Natural killer cell (primary cell): ENCODE measurements at regions not wholly inside any gene's neighbourhood (a gene's known extent, or its start where the extent isn't known, plus 50 kb on each side); places are given as distances from the start of the nearest gene placed in this dataset.

Experiments
- ATAC-seq, 3 donors: fragments of 150-1000 bp in 2 of 3; fragments of 200-7000 bp in 1 of 3; cut with Tn5 transposase; 1 replicate in 1 of 3; 2 replicates in 2 of 3; pipeline ENCODE4 v1.10.0; 2021; ENCODE audit warnings: mild to moderate bottlenecking in 2 of 3, moderate library complexity in 2 of 3
- DNase-seq, 2 donors: peaks; one replicate each; pipeline versions ENCODE4 v3.0.0 to v3.0.0-alpha.2; 2013 to 2021; ENCODE audit warnings: mixed read lengths in 1 of 2
- H3K27ac ChIP-seq: one replicate; pipeline ENCODE4 v1.5.1; 2013; ENCODE audit warnings: mild to moderate bottlenecking, low read length
- H3K27me3 ChIP-seq: one replicate; pipeline ENCODE4 v1.6.1; 2013; ENCODE audit warnings: low read length; ENCODE audit not compliant: control insufficient read depth, insufficient read depth
- H3K36me3 ChIP-seq: one replicate; pipeline ENCODE4 v1.6.1; 2013; ENCODE audit warnings: low read length; ENCODE audit not compliant: control insufficient read depth, insufficient read depth
- H3K4me1 ChIP-seq: one replicate; pipeline ENCODE4 v1.6.1; 2013; ENCODE audit warnings: low read length; ENCODE audit not compliant: control insufficient read depth, insufficient read depth
- H3K4me3 ChIP-seq: one replicate; pipeline ENCODE4 v1.5.1; 2013; ENCODE audit warnings: low read length
- H3K9me3 ChIP-seq: one replicate; pipeline ENCODE4 v1.6.1; 2013; ENCODE audit warnings: low read length; ENCODE audit not compliant: control insufficient read depth, insufficient read depth
- H3K27ac Mint-ChIP-seq, 2 donors: one replicate each; pipeline ENCODE4 v1.8.0; 2022; ENCODE audit warnings: mild to moderate bottlenecking in 2 of 2, mixed read lengths in 2 of 2, moderate library complexity in 1 of 2
- H3K27me3 Mint-ChIP-seq, 2 donors: one replicate each; pipeline ENCODE4 v1.8.0; 2022; ENCODE audit warnings: low read depth in 2 of 2, mixed read lengths in 2 of 2
- H3K36me3 Mint-ChIP-seq: one replicate; pipeline ENCODE4 v1.8.0; 2022; ENCODE audit warnings: mixed read lengths
- H3K4me1 Mint-ChIP-seq, 2 donors: one replicate each; pipeline ENCODE4 v1.8.0; 2022; ENCODE audit warnings: mixed read lengths in 2 of 2
- H3K4me3 Mint-ChIP-seq: one replicate; pipeline ENCODE4 v1.8.0; 2022; ENCODE audit warnings: mild to moderate bottlenecking, moderate library complexity, mixed read lengths
- H3K9me3 Mint-ChIP-seq, 2 donors: one replicate each; pipeline ENCODE4 v1.8.0; 2022; ENCODE audit warnings: mixed read lengths in 2 of 2
- WGBS: methylation state at CpG from one replicate; pipeline ENCODE4 v1.1.7; 2013; ENCODE audit warnings: missing lambda C conversion rate; ENCODE audit not compliant: insufficient coverage; 5-methylcytosine and 5-hydroxymethylcytosine counted together
- intact Hi-C: fragments of 100-400 bp; cut with micrococcal nuclease; formaldehyde crosslinking; loops from one replicate; pipeline ENCODE4 v1.14.2; 2022
- TF ChIP-seq, protein P1 (sequence below): fragments of 200-600 bp; IDR thresholded peaks from one replicate; pipeline ENCODE4 v1.8.0; 2022; ENCODE audit warnings: antibody characterized with exemption

DNA sequence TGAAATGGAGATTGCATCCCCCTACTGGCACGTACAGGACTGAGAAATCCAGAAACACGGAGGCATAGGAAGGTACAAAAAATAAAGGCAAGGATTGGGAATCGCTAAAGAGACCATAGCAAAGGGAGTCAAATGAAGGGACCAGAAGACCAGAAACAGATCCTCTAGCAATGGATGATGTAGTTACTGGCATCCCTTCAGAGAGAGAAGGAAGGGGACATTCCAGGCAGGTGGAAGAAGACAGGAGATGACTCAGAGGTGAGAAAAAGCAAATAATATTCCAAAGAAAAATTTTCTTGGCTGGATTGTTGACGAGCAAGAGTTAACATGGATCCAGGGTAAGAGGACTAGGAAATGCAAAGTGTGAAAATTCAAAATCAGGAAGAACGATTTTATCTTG is 78.4 kb upstream of the FZD7 start:
- no peaks in the 10 kb centered on the region for H3K27me3 ChIP-seq
- Mint-ChIP-seq H3K36me3 (no peaks in the 10 kb centered on the region), H3K27me3 (peaks cover 11 to 17% of the 10 kb centered on the region in 2 donors), H3K4me3 (no peak overlapping the region), H3K4me1 (no peaks in the 10 kb centered on the region), H3K9me3 (no peaks in the 10 kb centered on the region), H3K27ac (no peak overlapping the region)
- 79% methylated on average over 5 of the region's 5 CpGs for WGBS
- TF ChIP-seq, protein P1, sequence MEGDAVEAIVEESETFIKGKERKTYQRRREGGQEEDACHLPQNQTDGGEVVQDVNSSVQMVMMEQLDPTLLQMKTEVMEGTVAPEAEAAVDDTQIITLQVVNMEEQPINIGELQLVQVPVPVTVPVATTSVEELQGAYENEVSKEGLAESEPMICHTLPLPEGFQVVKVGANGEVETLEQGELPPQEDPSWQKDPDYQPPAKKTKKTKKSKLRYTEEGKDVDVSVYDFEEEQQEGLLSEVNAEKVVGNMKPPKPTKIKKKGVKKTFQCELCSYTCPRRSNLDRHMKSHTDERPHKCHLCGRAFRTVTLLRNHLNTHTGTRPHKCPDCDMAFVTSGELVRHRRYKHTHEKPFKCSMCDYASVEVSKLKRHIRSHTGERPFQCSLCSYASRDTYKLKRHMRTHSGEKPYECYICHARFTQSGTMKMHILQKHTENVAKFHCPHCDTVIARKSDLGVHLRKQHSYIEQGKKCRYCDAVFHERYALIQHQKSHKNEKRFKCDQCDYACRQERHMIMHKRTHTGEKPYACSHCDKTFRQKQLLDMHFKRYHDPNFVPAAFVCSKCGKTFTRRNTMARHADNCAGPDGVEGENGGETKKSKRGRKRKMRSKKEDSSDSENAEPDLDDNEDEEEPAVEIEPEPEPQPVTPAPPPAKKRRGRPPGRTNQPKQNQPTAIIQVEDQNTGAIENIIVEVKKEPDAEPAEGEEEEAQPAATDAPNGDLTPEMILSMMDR: no peak
- H3K27ac ChIP-seq: no peak overlapping the region
- DNase-seq (no peak), ATAC-seq (no peak)
- H3K9me3 ChIP-seq: no peaks in the 10 kb centered on the region
- H3K4me3 ChIP-seq: no peak overlapping the region
- H3K36me3 ChIP-seq: no peaks in the 10 kb centered on the region
- intact Hi-C loops: no loop called here
- H3K4me1 ChIP-seq: no peaks in the 10 kb centered on the region

DNA sequence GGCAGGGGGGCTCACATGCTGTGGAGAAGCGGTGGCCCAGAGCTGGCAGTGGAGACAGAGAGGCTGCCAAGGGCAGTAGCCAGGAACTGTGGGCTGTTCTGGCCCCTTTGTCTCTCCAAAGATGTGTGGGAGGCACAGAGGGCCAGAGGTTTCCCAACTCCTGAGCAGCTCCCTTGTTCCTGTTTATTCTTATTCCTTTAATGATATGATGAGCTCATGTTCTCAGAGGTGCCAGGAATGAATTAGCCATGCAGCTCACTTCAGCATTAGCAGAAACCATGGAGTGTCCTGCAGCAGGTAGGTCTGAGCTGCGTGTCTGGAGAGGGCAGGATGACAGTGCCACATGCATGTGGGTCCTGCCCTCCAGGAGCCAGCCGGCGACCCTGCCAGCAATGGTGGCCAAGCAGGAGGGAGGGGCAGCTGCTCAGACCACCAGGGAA is 77.9 kb upstream of the FZD7 start:
- H3K27ac ChIP-seq: no peak overlapping the region
- intact Hi-C loops: no loop called here
- H3K27me3 Mint-ChIP-seq: peaks cover 11 to 18% of the 10 kb centered on the region in 2 donors
- H3K9me3 ChIP-seq: no peaks in the 10 kb centered on the region
- H3K27ac Mint-ChIP-seq: no peak overlapping the region
- no peaks in the 10 kb centered on the region for H3K36me3 Mint-ChIP-seq
- DNase-seq: no peak
- H3K4me1 Mint-ChIP-seq: no peaks in the 10 kb centered on the region
- TF ChIP-seq, protein P1: no peak
- H3K4me3 ChIP-seq: no peak overlapping the region
- no peak overlapping the region for H3K4me3 Mint-ChIP-seq
- no peak for ATAC-seq
- H3K27me3 ChIP-seq: no peaks in the 10 kb centered on the region
- H3K36me3 ChIP-seq: no peaks in the 10 kb centered on the region
- no peaks in the 10 kb centered on the region for H3K9me3 Mint-ChIP-seq
- WGBS: 83% methylated on average over 4 of the region's 4 CpGs
- no peaks in the 10 kb centered on the region for H3K4me1 ChIP-seq

DNA sequence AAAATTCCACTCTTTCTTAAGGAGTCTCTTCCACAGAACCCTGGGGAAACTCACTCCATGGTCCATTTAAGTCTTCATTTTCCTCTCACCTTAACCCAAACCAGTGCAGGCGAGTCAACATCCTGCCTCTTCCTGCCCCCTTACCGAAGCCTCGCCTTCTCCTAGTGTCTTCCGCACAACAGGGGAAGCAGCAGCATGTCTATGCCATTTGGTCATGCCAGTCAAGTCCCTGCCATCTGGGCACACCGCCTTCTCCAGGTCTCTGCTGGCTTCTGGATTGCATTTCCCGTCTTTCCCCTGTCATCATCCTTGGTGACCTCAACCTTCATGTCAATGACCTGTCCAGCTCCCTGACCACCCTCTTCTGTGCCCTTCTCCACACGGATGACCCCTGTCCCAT is 77.3 kb upstream of the FZD7 start:
- no peaks in the 10 kb centered on the region for H3K36me3 ChIP-seq
- H3K27me3 ChIP-seq: no peaks in the 10 kb centered on the region
- Mint-ChIP-seq H3K36me3 (no peaks in the 10 kb centered on the region), H3K27me3 (peaks cover 11 to 19% of the 10 kb centered on the region in 2 donors), H3K4me1 (no peaks in the 10 kb centered on the region), H3K27ac (no peak overlapping the region), H3K9me3 (no peaks in the 10 kb centered on the region), H3K4me3 (no peak overlapping the region)
- no peaks in the 10 kb centered on the region for H3K4me1 ChIP-seq
- H3K27ac ChIP-seq: no peak overlapping the region
- H3K4me3 ChIP-seq: no peak overlapping the region
- 91% methylated on average over 7 of the region's 7 CpGs for WGBS
- TF ChIP-seq, protein P1: no peak
- ATAC-seq (no peak), DNase-seq (no peak)
- H3K9me3 ChIP-seq: no peaks in the 10 kb centered on the region
- intact Hi-C loops: no loop called here

DNA sequence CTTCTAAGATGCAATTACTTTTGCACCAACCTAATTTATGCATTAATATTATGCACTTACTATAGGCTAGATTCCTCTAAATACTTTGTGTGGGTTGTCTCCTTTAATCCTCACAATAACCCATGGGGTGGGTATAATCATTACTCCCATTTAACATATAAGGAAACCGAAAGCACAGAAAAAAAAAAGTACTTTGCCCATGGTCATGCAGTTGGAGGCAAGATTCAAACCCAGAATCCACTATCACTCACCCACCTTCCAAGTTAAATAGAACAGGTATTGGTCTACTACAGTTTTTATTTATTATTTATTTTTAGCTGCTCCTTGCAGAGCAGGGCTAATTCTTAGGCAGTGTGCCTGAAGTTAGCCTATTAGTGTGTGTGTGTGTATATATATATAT is 76.6 kb upstream of the FZD7 start:
- Mint-ChIP-seq H3K27ac (no peak overlapping the region), H3K27me3 (peaks cover 11 to 19% of the 10 kb centered on the region in 2 donors), H3K4me3 (no peak overlapping the region), H3K4me1 (no peaks in the 10 kb centered on the region), H3K9me3 (no peaks in the 10 kb centered on the region), H3K36me3 (no peaks in the 10 kb centered on the region)
- Histone ChIP-seq H3K4me1 (no peaks in the 10 kb centered on the region), H3K4me3 (no peak overlapping the region), H3K9me3 (no peaks in the 10 kb centered on the region), H3K27ac (no peak overlapping the region), H3K36me3 (no peaks in the 10 kb centered on the region), H3K27me3 (no peaks in the 10 kb centered on the region)
- no CpG with 5 or more reads among the region's 1 CpG for WGBS
- ATAC-seq (no peak), DNase-seq (no peak)
- TF ChIP-seq, protein P1: no peak
- intact Hi-C loops: no loop called here
